ENCODE measurements at regions not wholly inside any gene's neighbourhood (a gene's known extent, or its start where the extent isn't known, plus 50 kb on each side); places are given as distances from the start of the nearest gene placed in this dataset.

GRCh38 chr9:81037889-81038288 lies 651.5 kb downstream of the TLE1 start (continued):
- TF ChIP-seq MTA2 (IDR thresholded peaks at IDR 0.05; ENCODE audit: low read depth) (no peak), KDM1A (IDR thresholded peaks at IDR 0.05; ENCODE audit: borderline replicate concordance) (no peak), PAX8 (IDR thresholded peaks at IDR 0.05) (no peak), SIN3A (IDR thresholded peaks at IDR 0.05; ENCODE audit: low read depth, low read length) (no peak), RAD51 (IDR thresholded peaks at IDR 0.05) (no peak), SRF (IDR thresholded peaks at IDR 0.05; ENCODE audit: low read depth in 2 of 2, low read length in 2 of 2) (no peak)

GRCh38 chr9:81035601-81036000 lies 653.7 kb downstream of the TLE1 start:
- WGBS (ENCODE audit: insufficient coverage, insufficient replicate concordance, low lambda C conversion rate, missing lambda C conversion rate) = 0% methylated on average over 1 of the region's 1 CpG
- H3K9ac ChIP-seq (ENCODE audit: control insufficient read depth, insufficient read depth, low read length) = no peak overlapping the region
- in situ Hi-C loops (cut with MboI) = no loop called here
- H3K79me2 ChIP-seq (ENCODE audit: control insufficient read depth, insufficient read depth, low read length) = no peaks in the 10 kb centered on the region
- H3K9me3 ChIP-seq (replicated peaks; ENCODE audit: control insufficient read depth, insufficient read depth, low read length) = no peaks in the 10 kb centered on the region
- H4K20me1 ChIP-seq (ENCODE audit: control insufficient read depth, insufficient read depth) = no peaks in the 10 kb centered on the region
- no TSS peak for BruUV-seq (replicated peaks)
- SMC1A ChIA-PET (ENCODE audit: uncharacterized antibody, unreplicated experiment) = interaction anchor here (0.6 kb wide), 1 partner anchor 235 kb away, joined by 3 read pairs; no protein-coding TSS in a partner anchor
- H3K4me1 ChIP-seq (ENCODE audit: control insufficient read depth, insufficient read depth, low read length) = no peaks in the 10 kb centered on the region
- FAIRE-seq (no peak), ATAC-seq (no peak), DNase-seq (ENCODE audit: low read depth, low spot score) (no peak)
- CTCF ChIA-PET = no interaction called here
- POLR2A ChIA-PET = no interaction called here
- no peaks in the 10 kb centered on the region for H3K36me3 ChIP-seq (ENCODE audit: control insufficient read depth in 2 of 2, insufficient read depth in 2 of 2, low read length in 1 of 2)
- RAD21 ChIA-PET (ENCODE audit: unreplicated experiment) = no interaction called here
- H3K4me3 ChIP-seq = no peak overlapping the region
- no peak overlapping the region for H3K4me2 ChIP-seq (ENCODE audit: control insufficient read depth, insufficient read depth)
- H2AFZ ChIP-seq (ENCODE audit: control insufficient read depth, low read depth, low read length) = no peak overlapping the region
- H3K27ac ChIP-seq (ENCODE audit: control insufficient read depth, insufficient read depth) = no peak overlapping the region
- intact Hi-C loops (cut with micrococcal nuclease; ENCODE audit: unreplicated experiment) = no loop called here
- H3K27me3 ChIP-seq (replicated peaks in 1 of 2; ENCODE audit: control insufficient read depth in 2 of 2, insufficient read depth in 2 of 2, low read length in 1 of 2) = no peaks in the 10 kb centered on the region
- TF ChIP-seq TCF3 (IDR thresholded peaks at IDR 0.05; ENCODE audit: borderline replicate concordance, insufficient read depth, low read depth, low read length) (no peak), TCF7 (IDR thresholded peaks at IDR 0.05; ENCODE audit: borderline replicate concordance) (no peak), CHD4 (IDR thresholded peaks at IDR 0.05) (no peak), ZNF217 (IDR thresholded peaks at IDR 0.05) (no peak), TARDBP (IDR thresholded peaks at IDR 0.05; ENCODE audit: borderline replicate concordance) (no peak), ZNF622 (IDR thresholded peaks at IDR 0.05) (no peak), SMC3 (IDR thresholded peaks at IDR 0.05; ENCODE audit: borderline replicate concordance, low read length) (no peak), ATF2 (IDR thresholded peaks at IDR 0.05; ENCODE audit: low read length) (no peak), CEBPB (IDR thresholded peaks at IDR 0.05; ENCODE audit: borderline replicate concordance in 1 of 2, low read depth in 2 of 2, low read length in 2 of 2) (no peak), MTA3 (IDR thresholded peaks at IDR 0.05; ENCODE audit: borderline replicate concordance, low read length) (no peak), YY1 (IDR thresholded peaks at IDR 0.05; ENCODE audit: low read depth, low read length) (no peak)
- TF ChIP-seq, protein P1, sequence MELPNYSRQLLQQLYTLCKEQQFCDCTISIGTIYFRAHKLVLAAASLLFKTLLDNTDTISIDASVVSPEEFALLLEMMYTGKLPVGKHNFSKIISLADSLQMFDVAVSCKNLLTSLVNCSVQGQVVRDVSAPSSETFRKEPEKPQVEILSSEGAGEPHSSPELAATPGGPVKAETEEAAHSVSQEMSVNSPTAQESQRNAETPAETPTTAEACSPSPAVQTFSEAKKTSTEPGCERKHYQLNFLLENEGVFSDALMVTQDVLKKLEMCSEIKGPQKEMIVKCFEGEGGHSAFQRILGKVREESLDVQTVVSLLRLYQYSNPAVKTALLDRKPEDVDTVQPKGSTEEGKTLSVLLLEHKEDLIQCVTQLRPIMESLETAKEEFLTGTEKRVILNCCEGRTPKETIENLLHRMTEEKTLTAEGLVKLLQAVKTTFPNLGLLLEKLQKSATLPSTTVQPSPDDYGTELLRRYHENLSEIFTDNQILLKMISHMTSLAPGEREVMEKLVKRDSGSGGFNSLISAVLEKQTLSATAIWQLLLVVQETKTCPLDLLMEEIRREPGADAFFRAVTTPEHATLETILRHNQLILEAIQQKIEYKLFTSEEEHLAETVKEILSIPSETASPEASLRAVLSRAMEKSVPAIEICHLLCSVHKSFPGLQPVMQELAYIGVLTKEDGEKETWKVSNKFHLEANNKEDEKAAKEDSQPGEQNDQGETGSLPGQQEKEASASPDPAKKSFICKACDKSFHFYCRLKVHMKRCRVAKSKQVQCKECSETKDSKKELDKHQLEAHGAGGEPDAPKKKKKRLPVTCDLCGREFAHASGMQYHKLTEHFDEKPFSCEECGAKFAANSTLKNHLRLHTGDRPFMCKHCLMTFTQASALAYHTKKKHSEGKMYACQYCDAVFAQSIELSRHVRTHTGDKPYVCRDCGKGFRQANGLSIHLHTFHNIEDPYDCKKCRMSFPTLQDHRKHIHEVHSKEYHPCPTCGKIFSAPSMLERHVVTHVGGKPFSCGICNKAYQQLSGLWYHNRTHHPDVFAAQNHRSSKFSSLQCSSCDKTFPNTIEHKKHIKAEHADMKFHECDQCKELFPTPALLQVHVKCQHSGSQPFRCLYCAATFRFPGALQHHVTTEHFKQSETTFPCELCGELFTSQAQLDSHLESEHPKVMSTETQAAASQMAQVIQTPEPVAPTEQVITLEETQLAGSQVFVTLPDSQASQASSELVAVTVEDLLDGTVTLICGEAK (IDR thresholded peaks at IDR 0.05; ENCODE audit: borderline replicate concordance) = no peak
- TF ChIP-seq, protein P2, sequence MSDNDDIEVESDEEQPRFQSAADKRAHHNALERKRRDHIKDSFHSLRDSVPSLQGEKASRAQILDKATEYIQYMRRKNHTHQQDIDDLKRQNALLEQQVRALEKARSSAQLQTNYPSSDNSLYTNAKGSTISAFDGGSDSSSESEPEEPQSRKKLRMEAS (IDR thresholded peaks at IDR 0.05; ENCODE audit: low read depth, low read length) = no peak

Data from GM12878 (cell line).